ENCODE measurements at regions not wholly inside any gene's neighbourhood (a gene's known extent, or its start where the extent isn't known, plus 50 kb on each side); places are given as distances from the start of the nearest gene placed in this dataset.

- TF ChIP-seq POLR2A (IDR thresholded peaks at IDR 0.05; ENCODE audit: low read depth, low read length) (no peak), CTCF (conservative IDR thresholded peaks at IDR 0.05; ENCODE audit: low read depth, low read length) (no peak), BHLHE40 (IDR thresholded peaks at IDR 0.05; ENCODE audit: low read depth, low read length) (no peak), SMC3 (IDR thresholded peaks at IDR 0.05; ENCODE audit: low read depth, low read length) (no peak), RCOR1 (IDR thresholded peaks at IDR 0.05; ENCODE audit: insufficient replicate concordance, low read length) (no peak), MAZ (IDR thresholded peaks at IDR 0.05; ENCODE audit: borderline replicate concordance, low read depth, low read length) (no peak), MXI1 (IDR thresholded peaks at IDR 0.05; ENCODE audit: borderline replicate concordance, low read depth, low read length) (no peak)
Observed at GRCh38 chr7:156148995-156149394, 336.7 kb upstream of the SHH start.
